GM12875 (cell line): ENCODE measurements at regions not wholly inside any gene's neighbourhood (a gene's known extent, or its start where the extent isn't known, plus 50 kb on each side); places are given as distances from the start of the nearest gene placed in this dataset.

ENCODE experiments used
- H3K4me3 ChIP-seq: one replicate; pipeline ENCODE4 v1.5.1; 2011; ENCODE audit warnings: low read depth, low read length, control low read depth
- CTCF ChIP-seq: IDR thresholded peaks from 2 replicates; pipeline ENCODE4 v1.5.1; 2011; ENCODE audit warnings: low read depth, mild to moderate bottlenecking, control low read depth, inconsistent platforms, low read length, moderate library complexity, borderline replicate concordance; ENCODE audit not compliant: insufficient read depth

- no peak for TF ChIP-seq CTCF
- H3K4me3 ChIP-seq, result no peak overlapping the region
Measured at GRCh38 chr22:27626675-27627443, 174.7 kb downstream of the MN1 start.

- TF ChIP-seq CTCF, result no peak
- no peak overlapping the region for H3K4me3 ChIP-seq
Measured at GRCh38 chr22:27627444-27627833, 174.1 kb downstream of the MN1 start.

GRCh38 chr22:27627901-27628300, 173.7 kb downstream of the MN1 start:
- no peak overlapping the region for H3K4me3 ChIP-seq

GRCh38 chr22:27628341-27628740, 173.2 kb downstream of the MN1 start:
- TF ChIP-seq CTCF, result no peak
- no peak overlapping the region for H3K4me3 ChIP-seq

More at GRCh38 chr22:27627901-27628300, 173.7 kb downstream of the MN1 start:
- TF ChIP-seq CTCF, result no peak

- no peak overlapping the region for H3K4me3 ChIP-seq
- no peak for TF ChIP-seq CTCF
Measured at GRCh38 chr22:27628891-27629631, 172.5 kb downstream of the MN1 start.

GRCh38 chr22:27629908-27630673, 171.5 kb downstream of the MN1 start:
- no peak for TF ChIP-seq CTCF
- no peak overlapping the region for H3K4me3 ChIP-seq
